Daoy (cell line): ENCODE measurements at regions not wholly inside any gene's neighbourhood (a gene's known extent, or its start where the extent isn't known, plus 50 kb on each side); places are given as distances from the start of the nearest gene placed in this dataset.
"Not testable (repeated sequence)": the region's sequence is repeated elsewhere in the genome, so short reads cannot be mapped to it uniquely, and the experiment has no call there.

Experiments
- DNase-seq: peaks from one replicate; pipeline ENCODE4 v3.0.0-alpha.2; 2015; ENCODE audit warnings: low read depth

DNA sequence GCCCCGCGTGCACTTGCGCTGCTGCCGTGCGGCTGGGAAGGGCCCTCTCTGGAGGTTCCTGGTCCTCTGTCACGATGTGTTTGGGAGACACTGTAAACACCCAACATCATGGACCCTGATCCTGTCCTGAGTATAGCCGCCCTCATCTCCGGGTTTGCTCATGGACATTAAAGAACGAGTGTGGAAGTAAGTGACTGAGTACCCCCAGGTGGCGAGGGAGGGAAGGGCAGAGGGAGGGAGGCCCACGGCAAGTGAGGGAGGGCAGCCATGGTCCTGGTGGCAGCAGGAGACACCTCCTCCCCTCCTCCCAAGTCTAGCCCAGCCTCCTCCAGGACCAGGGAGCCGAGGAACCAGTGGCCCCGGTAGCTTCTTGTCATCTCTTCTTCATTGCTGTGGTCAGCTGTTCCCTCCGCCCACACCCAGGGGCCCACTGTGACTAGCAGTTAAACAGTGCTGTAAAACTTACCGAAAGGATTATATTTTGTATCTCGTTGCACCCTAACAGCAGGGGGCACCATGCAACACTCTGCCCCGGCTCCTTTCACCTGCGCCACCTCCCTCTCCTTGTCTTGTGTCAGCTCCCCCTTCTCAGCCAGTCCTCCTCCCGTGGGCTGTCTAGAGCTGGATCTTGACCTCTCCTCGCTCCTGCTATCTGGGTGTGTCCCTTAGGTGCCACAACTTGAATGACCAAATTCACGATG lies 566.5 kb upstream of the B3GAT1 start:
- DNase-seq, result peak; percentile 28

GRCh38 chr11:134976551-134976950 lies 564.5 kb upstream of the B3GAT1 start:
- peak; percentile 41 for DNase-seq

- no peak for DNase-seq
Observed at GRCh38 chr11:134975866-134976376, 563.9 kb upstream of the B3GAT1 start.

DNA sequence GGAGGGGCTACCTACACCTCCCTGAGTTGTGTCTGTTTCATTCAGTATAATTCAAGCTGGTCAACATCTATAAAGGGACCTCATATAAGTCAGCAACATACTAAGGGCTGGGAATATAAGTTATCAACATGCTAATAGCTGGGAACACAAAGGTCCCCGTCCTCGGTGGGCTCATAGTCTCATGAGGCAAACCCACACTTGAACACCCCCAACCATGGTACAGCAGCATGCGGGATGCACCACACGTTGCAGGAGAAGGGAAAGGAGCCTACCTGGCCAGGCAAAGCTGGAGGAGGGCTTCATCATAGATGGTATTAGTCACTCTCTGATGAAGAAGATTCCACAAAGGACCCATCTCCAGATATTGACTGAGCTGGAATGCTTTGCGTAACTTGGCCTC lies 561.8 kb upstream of the B3GAT1 start:
- DNase-seq, result no peak

DNA sequence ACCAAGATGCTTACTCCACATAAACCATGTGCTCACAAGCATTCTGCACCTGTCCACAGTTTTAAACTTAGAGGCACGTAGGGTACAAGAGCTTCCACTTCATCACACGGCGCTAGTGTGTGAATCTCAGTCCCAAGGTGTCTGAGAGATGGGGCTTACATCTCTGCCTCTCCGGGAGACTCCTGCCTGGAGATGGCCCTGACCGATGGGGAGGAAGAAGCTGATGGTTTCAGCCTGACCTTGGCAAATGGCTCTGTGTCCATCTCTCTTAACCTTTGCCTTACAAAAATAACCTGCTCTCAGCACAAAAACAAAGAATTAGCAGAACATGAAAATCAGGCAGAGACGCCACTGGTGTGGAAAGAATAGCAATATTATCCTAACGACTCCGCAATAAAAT lies 559.3 kb upstream of the B3GAT1 start:
- no peak for DNase-seq

DNA sequence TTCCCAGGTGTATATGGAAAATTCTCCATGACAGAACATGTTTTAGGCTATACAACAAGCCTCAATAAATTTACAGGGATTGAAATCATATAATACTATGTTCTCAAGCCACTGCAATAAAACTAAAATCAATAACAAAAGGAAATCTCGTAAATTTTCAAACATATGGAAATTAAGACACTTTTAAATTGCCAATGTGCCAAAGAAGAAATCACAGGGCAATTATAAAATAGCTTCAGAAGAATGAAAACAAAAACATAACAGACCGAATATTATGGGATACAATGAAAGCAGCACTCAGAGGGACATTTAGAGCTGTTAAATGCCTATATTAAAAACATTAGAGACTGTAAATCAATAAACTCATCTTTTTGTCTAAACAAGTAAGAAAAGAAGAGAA lies 555.7 kb upstream of the B3GAT1 start:
- no peak for DNase-seq

DNA sequence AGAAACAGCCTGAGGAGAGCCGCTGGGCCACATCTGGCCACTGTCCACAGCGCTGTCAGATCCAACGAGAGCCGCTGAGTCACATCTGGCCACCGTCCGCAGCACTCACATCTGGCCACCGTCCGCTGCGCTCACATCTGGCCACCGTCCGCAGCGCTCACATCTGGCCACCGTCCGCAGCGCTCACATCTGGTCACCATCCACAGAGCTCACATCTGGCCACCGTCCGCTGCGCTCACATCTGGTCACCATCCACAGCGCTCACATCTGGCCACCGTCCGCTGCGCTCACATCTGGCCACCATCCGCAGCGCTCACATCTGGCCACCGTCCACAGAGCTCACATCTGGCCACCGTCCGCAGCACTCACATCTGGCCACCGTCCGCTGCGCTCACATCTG lies 549.3 kb upstream of the B3GAT1 start:
- not testable (repeated sequence) for DNase-seq

GRCh38 chr11:134958870-134959269 lies 546.8 kb upstream of the B3GAT1 start:
- no peak for DNase-seq

- no peak for DNase-seq
Observed at GRCh38 chr11:134958336-134958640, 546.2 kb upstream of the B3GAT1 start.

GRCh38 chr11:134957540-134958335 lies 545.7 kb upstream of the B3GAT1 start:
- DNase-seq, result no peak

DNA sequence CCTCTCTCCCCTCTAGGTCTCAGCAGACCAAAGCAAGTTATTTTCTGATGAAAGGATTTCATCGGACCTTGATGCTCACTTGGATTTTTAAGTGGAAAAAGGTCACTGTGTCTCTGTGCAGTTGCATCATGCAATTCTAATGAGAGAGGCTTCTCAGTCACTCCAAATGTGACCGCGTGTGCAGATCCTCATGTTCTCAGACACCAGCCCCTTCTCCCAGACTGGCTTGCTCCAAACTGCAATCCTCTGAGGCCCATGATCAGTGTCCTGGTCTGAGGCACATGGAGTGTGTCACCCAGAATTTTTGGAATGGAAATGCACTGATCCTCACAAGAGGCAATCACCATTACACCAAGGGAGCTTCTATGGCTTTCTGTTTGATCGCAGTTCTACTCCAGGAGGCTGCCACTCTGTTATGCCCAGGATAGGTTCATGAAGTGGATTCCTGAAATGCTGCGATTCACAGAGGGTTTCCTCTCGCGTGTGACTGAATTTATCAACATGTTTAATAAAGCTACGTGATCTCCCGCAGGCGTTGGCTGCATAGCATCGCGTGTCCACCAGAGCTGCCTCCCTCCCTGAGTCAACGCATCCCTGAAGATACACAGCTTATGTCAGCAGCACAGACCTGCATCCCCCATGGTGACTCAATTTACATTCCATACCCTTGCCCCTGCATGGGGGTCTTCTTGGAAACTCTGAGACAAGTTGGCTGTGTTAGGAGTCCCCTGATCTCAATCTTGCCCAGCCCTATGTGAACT lies 544.6 kb upstream of the B3GAT1 start:
- no peak for DNase-seq

GRCh38 chr11:134955970-134956369 lies 543.9 kb upstream of the B3GAT1 start:
- not testable (repeated sequence) for DNase-seq

DNA sequence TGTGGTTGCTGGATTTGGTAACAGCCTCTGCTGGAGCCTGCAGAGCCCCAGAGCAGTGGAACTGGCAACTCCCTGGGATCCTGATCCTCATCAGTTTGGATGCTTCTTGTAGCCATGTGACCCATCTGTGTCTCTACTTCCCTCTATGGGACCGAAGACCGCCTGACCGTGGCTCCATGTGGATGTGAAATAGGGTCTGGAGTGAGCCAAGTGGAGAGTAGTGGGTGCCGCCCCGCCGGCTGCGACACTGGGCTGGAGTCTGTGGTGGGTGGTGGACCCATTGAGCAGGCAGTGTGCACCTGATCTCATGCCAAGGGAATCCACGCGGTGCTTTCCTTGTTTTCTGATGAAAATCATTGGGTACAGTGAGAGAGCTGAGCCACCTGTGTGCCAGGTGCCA lies 543.2 kb upstream of the B3GAT1 start:
- no peak for DNase-seq

DNA sequence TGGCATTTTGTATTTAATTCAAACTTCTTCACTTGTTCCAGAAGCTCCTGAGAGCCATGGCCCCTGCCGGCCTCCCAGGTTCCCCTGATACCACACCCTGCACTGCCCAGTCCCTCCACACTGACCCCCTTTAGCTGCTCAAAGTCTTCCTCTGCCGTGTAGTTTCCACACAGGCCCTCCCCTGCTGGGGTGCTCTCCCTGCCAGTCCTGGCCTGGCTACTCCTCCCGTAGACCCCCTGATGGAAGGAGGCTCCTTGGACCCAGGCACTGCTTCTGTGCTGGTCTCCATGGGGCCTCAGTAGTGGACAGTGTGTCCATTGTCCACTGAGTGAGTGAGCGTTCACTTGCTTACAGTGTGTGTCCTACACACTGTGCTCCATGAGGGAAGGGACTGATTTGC lies 542.4 kb upstream of the B3GAT1 start:
- not testable (repeated sequence) for DNase-seq

- not testable (repeated sequence) for DNase-seq
Observed at GRCh38 chr11:134953417-134953970, 541.5 kb upstream of the B3GAT1 start.

DNA sequence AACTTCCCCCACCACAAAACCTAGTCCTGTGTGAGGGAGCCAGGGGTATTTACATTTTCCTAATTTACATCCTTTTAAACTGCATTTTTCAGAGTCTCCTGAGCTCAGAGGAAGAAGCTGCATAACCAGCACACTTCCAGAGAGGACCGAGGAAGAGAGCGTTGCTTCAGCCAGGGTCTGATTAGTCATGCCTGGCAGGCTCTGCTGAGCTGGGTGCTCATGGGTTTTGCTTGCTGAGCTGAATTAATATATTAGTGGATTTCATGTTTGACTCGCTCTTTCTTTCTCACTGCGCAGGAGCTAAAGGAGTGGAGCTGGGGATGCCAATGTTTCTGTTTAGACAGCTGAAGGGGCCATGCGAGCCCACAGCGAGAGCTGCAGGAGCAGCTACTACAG lies 539.3 kb upstream of the B3GAT1 start:
- peak; percentile 76 for DNase-seq

DNA sequence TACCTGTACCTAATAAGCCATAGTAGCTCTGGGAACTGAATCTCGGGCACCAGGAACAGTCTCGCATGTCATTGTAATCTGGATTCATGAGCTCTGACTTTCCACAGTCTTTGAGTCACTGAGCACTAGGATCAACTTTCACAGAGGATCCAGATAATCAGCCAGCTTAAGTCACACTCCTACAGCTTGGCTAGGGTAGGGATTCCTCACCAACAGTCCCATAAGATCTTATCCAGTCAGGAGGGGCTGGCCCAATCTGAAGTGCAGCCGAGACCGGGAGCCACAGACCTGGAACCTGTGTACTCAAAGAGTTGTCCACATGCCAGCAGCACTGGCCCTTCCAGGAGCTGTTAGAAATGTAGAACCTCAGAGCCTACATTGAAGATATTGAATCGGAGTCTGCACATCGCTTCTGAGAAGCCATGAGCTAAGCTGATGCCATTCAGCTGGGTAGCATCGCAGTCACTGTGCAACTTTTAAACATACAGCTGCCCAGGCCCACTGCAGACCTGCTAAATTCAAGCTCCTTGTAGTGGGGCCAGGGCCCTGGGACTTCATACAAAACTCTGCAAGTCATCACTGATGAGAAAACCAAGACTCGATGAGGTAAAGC lies 538.8 kb upstream of the B3GAT1 start:
- peak; percentile 82 for DNase-seq

GRCh38 chr11:134949121-134950090 lies 537.4 kb upstream of the B3GAT1 start:
- peak; percentile 86 for DNase-seq

DNA sequence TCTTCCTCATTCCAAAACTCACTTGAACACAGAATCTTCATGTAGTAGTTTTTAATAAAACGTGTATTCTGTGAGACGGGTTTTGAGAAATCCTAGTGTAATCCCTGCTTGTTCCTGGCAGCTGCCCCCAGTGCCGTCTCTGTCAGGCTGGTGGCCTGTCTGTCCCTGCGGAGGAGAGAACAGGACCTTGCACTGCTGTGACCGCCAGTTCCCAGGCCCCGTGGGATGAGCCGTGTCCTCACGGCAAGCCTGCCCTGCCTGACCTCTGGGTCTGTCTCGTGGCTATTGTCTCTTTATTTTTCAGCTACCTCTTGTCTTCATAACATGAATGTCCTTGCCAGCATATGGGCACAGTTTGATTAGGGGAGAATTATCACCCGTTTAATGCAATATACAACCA lies 535.5 kb upstream of the B3GAT1 start:
- DNase-seq, result no peak

DNA sequence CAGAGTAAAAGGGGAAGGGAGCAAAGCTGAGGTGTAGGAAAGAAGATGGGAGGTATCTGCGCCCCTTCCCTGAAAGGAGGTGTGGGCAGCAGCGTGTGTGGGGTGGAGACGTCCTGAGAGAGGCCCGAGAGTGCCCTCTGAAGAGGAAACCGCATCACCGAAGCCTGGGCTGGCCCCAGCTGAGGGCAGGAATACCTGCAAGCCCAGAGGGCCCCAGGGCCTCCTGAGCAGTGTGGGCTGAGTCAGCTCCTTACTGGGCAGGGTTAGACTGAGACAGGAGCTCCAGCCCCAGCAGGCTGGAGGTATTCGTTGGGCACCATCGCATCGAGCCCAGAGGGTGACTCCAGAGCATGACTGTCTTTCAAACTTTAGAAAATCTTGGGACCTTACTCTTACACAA lies 534.0 kb upstream of the B3GAT1 start:
- peak; percentile 45 for DNase-seq

GRCh38 chr11:134944986-134945385 lies 532.9 kb upstream of the B3GAT1 start:
- DNase-seq, result no peak
